UCSD-AML1 (cell line): ENCODE measurements at regions not wholly inside any gene's neighbourhood (a gene's known extent, or its start where the extent isn't known, plus 50 kb on each side); places are given as distances from the start of the nearest gene placed in this dataset.

ENCODE experiments used
- DNase-seq: peaks from one replicate; lab custom pipeline; 2025; ENCODE audit not compliant: unreplicated experiment; lab: John Stamatoyannopoulos, UW

DNA sequence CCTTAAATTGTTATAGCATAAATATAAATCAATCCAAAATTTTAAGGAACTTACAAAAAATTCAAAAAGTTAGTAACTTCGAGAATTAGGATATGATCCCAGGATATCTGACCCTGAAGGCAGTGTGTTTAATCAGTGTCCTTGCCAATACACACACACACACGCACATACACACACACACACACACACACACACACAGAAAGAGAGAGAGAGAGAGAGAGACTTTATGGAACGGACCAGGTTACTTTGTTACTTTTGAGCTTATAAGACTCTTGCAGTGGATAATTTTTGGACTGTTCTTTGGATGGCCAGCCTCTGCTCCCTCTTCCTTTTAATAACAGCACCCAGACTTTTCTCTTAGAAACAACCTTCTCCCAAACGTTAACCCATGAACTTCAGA lies 322.9 kb downstream of the NFIB start:
- DNase-seq, result no peak

GRCh38 chr9:13990331-13990730 lies 323.6 kb downstream of the NFIB start:
- no peak for DNase-seq

DNA sequence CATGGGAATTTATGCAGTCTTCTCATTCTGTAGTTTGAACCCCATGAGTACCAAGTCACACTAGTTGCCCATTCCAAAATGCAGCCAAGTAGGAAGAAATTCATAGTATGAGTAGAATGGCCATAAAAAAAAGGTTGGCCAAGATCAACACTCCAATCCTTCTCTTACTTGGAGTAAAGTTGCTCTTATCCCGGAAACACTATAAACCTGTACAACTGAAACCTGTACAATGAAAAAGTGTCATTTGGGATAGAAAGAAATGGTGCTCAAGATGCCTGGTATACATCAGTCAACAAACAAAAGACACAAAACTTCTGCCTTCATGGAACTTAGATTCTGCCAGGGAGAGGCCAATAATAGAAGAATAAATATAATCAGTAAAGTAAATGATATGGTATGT lies 325.0 kb downstream of the NFIB start:
- DNase-seq, result no peak

GRCh38 chr9:13983607-13984006 lies 330.3 kb downstream of the NFIB start:
- DNase-seq, result no peak

DNA sequence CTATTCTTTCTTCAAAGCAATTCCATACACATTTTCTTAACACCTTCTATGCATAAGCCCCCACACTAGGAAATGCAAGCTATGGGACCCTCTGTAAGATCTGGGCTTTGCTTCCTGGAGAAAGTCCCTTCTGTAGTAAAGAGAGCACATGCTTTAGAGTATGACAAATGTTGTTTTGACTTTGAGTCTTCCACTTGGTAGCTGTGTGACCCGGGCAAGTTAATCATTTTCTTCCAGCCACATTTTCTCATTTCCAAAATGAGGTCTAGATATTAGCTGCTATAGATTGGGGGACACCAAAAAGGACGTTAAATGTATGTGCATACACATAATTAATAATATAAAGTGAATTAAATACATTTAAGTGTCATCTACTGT lies 334.0 kb downstream of the NFIB start:
- DNase-seq, result no peak

DNA sequence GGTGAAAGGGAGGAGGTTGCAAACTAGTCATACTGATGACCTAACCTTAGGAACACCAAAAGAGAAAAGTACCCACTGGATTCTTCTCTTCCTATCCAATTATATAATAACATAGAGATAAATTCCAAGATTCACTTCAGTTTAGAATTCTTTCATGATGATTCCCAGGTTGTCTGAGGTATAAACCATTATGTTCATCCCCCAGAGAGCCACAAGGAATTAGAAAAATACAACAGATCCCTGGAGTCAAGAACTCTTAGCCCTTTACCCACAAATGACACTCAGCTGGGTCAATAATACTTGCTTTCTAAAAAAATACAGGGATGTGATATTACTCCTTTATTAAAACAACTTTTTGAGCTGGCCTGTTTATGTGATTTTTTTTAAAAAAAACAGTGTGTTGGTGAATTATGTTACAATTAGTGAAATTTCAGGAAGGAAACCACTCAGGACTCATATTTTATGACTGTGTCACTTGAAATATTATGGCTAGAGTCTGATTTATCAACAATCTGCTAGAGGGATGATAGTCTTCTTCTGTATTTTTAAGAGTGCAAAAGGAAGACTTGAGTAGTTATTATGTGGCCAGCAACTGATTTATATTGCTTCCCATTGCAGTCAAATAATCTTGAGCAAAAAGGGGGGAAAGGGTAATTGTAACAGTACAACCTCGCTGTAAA lies 338.2 kb downstream of the NFIB start:
- DNase-seq, result no peak

- peak; percentile 32 for DNase-seq
These were observed 339.1 kb downstream of the NFIB start for GRCh38 chr9:13974891-13975290.

DNA sequence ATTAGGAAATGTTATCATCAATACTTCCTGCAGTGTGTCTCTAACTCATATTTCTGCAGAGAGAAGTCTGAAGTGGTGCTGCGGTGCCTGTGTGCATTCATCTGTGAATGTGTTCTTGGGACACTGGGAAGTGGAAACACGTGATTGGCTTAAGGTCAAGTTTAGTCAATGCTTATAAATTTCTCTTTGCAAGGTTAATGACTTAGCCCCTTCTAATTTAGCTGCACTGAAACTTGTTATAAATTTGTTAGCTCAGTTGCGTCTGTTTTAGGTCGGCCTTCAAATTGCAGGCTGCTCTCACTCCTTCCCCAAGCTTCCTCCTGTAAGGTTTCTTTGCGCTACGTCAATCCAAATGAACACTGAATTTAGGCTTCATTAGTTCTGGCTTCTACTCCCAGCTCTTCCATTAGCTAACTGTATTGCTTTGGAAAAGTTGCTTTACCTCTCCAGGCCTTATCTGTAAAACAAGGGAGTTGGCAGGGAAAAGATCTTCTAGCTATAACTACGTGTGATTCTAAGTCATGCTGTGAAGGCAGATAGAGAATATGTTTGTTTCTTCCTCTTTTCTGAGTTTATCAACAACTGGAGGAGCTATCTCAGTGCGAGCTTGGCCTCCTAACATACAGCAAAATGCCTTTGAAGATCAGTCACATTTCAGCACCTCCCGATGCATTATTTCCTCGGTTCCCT lies 341.8 kb downstream of the NFIB start:
- no peak for DNase-seq

GRCh38 chr9:13971415-13971814 lies 342.5 kb downstream of the NFIB start:
- no peak for DNase-seq

DNA sequence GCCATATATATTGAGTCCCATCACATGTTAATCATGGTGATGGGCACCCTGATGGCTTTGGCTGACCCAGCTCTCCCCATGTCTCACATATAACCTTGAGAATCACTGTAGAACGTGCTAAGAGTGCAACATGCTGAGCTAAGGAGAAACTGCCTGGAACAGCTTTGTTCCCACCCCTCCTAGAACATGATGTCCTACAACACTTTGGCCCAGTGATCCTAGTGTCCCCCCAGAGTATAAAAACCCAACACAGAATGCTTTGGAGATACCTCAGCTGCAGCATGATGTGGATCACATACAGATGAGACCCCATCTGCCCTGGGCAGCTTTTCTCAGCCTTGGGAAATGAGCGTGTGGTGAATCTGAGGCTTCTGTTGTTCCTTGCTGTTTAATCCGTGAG lies 343.5 kb downstream of the NFIB start:
- no peak for DNase-seq

DNA sequence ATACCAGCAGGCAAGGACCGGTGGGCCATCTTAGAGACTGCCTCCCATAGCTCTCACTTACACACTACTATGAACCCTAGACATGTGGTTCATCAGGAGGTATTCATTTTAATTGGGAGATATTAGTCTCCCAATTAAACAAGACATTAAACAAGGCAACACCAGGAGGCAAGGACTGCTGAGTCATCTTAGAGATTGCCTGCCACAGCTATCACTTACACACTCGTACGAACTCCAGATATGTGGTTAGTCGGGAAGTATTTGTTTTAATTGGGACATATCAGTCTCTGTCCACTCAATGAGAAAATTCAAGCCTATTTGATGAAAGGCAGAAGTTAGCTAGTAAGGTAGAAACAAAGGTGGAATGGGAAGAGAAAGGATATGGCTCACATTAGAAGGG lies 343.9 kb downstream of the NFIB start:
- DNase-seq, result no peak

GRCh38 chr9:13967438-13967837 lies 346.5 kb downstream of the NFIB start:
- no peak for DNase-seq

- no peak for DNase-seq
These were observed 346.9 kb downstream of the NFIB start for GRCh38 chr9:13967011-13967410.

DNA sequence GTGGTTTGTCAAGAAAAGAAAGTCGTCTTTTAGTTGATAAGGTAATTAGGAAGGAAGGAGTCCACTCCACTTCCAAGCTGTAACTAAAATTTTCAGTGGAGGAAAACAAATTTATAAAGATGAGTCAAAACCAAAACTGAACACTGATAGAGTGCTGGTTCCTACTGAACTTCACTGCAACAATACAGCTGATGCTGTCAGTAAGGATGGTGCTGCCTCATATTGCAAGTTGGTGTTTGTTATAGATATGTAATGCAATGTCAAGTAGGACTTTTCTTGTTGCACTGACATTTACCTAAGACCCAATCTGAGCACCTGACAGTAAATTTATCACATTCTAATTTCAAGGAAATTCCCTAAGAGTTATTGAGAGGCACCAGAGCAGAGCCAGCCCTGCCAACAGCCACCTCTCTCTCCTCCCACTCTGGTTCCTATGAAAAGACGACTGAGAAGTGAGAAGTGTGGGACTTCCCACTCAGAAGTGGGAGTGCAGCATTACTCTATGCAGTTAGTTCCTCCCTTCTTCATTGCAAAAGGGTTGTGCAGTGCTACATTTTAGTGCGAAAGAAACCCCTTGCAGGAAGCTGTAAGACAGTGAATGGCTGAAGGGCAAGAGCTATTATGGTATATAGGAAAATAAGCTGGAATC lies 350.8 kb downstream of the NFIB start:
- DNase-seq, result no peak

GRCh38 chr9:13962006-13962405 lies 351.9 kb downstream of the NFIB start:
- no peak for DNase-seq

DNA sequence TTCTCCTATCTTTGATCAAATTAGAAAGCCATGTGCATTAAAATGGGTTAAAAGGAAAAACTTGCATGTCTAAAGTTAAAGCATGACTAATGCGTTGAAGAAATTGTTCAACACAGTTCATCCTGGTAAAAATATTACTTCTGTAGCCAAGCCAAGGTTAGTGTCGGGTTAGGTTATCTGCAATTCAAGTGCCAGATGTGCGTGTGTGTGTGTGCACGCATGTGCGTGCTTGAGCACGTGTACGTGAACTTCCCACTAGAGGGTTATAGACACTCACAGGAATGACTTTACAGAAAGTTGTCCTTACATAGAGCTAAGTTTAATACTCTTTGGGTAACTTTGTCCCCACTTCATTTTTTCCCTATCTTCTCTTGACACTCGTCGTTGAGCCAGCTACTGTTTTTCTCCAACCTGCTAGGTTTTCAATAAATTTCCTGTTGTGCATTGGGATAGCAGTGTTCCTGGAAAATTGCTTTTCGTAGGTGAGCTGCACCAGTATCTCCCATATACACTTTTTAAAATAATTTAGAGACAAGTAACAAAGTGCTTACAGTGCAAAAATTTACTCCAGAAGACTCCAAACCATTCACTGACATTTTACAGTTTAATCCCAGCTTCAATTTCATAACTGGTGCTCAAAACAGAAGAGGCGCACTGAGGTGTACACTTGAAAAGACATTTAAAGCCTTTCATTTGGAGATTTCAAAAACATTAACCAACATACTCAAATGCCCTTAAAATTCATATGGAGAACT lies 353.8 kb downstream of the NFIB start:
- no peak for DNase-seq

- DNase-seq, result no peak
These were observed 355.3 kb downstream of the NFIB start for GRCh38 chr9:13958672-13959071.

- no peak for DNase-seq
These were observed 356.9 kb downstream of the NFIB start for GRCh38 chr9:13957089-13957488.

GRCh38 chr9:13956107-13956506 lies 357.8 kb downstream of the NFIB start:
- DNase-seq, result no peak

- DNase-seq, result no peak
These were observed 361.0 kb downstream of the NFIB start for GRCh38 chr9:13952906-13953305.

DNA sequence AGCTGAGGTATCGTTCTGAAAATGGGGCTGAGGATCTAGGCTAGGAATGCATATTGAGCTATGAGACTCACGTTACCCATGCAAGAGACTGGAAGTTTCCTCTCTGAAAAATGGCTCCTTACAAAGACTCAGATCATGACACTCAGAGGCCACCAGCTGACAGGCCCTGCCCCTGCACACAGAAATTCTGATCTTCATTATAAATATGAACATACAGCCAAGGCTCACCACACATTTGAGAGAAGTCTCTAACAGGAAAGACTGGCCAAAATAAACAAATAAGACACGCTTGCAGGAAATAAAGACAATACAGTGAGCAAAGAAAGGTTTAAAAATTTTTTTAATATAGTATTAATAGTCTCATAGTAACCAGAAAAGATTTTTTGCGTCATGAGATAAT lies 365.9 kb downstream of the NFIB start:
- no peak for DNase-seq

DNA sequence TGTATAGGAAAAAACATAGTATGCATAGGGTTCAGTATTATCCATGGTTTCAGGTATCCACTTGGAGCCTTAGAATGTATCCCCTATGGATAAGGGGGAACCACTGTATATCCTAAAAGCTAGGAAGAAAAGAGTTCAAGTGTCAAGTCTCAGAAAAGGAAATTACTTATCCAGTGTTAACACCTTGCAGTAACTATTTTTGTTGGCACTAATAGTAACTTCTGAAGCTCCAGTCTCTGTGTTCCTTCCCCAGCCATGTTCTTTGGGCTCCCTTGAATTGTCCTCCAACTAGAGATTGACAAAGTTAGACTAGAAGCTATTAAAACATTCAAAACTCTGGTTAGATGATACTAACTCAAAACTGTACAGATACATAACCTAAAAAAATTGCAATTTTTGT lies 370.8 kb downstream of the NFIB start:
- DNase-seq, result no peak
